ENCODE measurements at regions not wholly inside any gene's neighbourhood (a gene's known extent, or its start where the extent isn't known, plus 50 kb on each side); places are given as distances from the start of the nearest gene placed in this dataset.

- TF ChIP-seq CTCF (conservative IDR thresholded peaks at IDR 0.05) (no peak), EZH2 (IDR thresholded peaks at IDR 0.05; ENCODE audit: low read depth) (no peak)
These were observed 357.6 kb downstream of the RAD51AP2 start for GRCh38 chr2:17160594-17160993.

Data from PC-9 (cell line).